MCF 10A (cell line): ENCODE measurements at regions not wholly inside any gene's neighbourhood (a gene's known extent, or its start where the extent isn't known, plus 50 kb on each side); places are given as distances from the start of the nearest gene placed in this dataset.

Source experiments
- BruUV-seq: library from RNA; stranded (reverse); fragments of 400-500 nt; replicated peaks from 2 replicates; lab custom pipeline; 2021; lab: Mats Ljungman, UMichigan
- CTCF ChIA-PET: fragments of 300-600 bp; sonication (Branson Sonifier 250); formaldehyde crosslinking; extraction: SDS; loops from one replicate; lab custom pipeline; 2021; ENCODE audit warnings: antibody characterized with exemption, inconsistent platforms; lab: Yijun Ruan, JAX
- POLR2A ChIA-PET: fragments of 300-600, 350-650 bp; sonication (Branson Sonifier 250); formaldehyde crosslinking; extraction: SDS; loops from one replicate; lab custom pipeline; 2020; ENCODE audit warnings: antibody characterized with exemption, inconsistent platforms; lab: Yijun Ruan, JAX
- DNase-seq: peaks from one replicate; pipeline ENCODE4 v3.0.0-alpha.2; 2018; ENCODE audit not compliant: unreplicated experiment
- H3K27ac Mint-ChIP-seq: one replicate; pipeline ENCODE4 v1.8.0; 2022; ENCODE audit warnings: mild to moderate bottlenecking, low read depth, mixed read lengths; ENCODE audit not compliant: unreplicated experiment
- H3K27me3 Mint-ChIP-seq: one replicate; pipeline ENCODE4 v1.8.0; 2022; ENCODE audit warnings: mixed read lengths; ENCODE audit not compliant: insufficient read depth, unreplicated experiment
- H3K36me3 Mint-ChIP-seq: one replicate; pipeline ENCODE4 v1.8.0; 2022; ENCODE audit warnings: mild to moderate bottlenecking, moderate library complexity, mixed read lengths; ENCODE audit not compliant: insufficient read depth, unreplicated experiment
- H3K4me1 Mint-ChIP-seq: one replicate; pipeline ENCODE4 v1.8.0; 2022; ENCODE audit warnings: mixed read lengths; ENCODE audit not compliant: insufficient read depth, unreplicated experiment
- H3K4me3 Mint-ChIP-seq: one replicate; pipeline ENCODE4 v1.8.0; 2022; ENCODE audit warnings: mild to moderate bottlenecking, moderate library complexity, mixed read lengths; ENCODE audit not compliant: unreplicated experiment
- H3K9me3 Mint-ChIP-seq: one replicate; pipeline ENCODE4 v1.8.0; 2022; ENCODE audit warnings: mixed read lengths; ENCODE audit not compliant: unreplicated experiment
- intact Hi-C: fragments of 100-400 bp; cut with micrococcal nuclease; formaldehyde crosslinking; loops from 2 replicates; pipeline ENCODE4 v1.14.1; 2022
- TF ChIP-seq, protein P1 (sequence below): fragments of 200-600 bp; IDR thresholded peaks from one replicate; pipeline ENCODE4 v1.8.0; 2022; ENCODE audit warnings: antibody characterized with exemption, mild to moderate bottlenecking; ENCODE audit not compliant: unreplicated experiment

DNA sequence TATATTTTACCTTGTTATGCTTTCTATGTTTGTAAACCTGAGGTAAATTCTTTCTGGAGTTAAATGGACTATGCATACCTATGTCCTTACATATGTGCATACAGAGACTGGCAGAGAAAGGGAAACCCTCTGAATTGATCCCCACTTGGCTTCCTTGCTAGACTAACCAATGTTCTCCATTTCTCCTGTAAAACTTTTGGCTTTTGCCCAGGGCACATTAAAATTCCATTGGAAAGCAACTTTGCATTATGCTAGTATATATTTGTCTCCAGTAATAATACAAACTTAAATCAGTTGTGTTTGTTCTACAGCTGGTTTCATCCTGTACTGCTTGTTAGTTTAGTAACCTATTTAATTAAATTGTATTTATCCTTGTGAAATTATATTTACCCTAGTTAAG is 646.0 kb upstream of the MARCKS start:
- TF ChIP-seq, protein P1, sequence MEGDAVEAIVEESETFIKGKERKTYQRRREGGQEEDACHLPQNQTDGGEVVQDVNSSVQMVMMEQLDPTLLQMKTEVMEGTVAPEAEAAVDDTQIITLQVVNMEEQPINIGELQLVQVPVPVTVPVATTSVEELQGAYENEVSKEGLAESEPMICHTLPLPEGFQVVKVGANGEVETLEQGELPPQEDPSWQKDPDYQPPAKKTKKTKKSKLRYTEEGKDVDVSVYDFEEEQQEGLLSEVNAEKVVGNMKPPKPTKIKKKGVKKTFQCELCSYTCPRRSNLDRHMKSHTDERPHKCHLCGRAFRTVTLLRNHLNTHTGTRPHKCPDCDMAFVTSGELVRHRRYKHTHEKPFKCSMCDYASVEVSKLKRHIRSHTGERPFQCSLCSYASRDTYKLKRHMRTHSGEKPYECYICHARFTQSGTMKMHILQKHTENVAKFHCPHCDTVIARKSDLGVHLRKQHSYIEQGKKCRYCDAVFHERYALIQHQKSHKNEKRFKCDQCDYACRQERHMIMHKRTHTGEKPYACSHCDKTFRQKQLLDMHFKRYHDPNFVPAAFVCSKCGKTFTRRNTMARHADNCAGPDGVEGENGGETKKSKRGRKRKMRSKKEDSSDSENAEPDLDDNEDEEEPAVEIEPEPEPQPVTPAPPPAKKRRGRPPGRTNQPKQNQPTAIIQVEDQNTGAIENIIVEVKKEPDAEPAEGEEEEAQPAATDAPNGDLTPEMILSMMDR = no peak
- H3K9me3 Mint-ChIP-seq = no peaks in the 10 kb centered on the region
- DNase-seq = no peak
- no peak overlapping the region for H3K4me3 Mint-ChIP-seq
- intact Hi-C loops = no loop called here
- no peaks in the 10 kb centered on the region for H3K36me3 Mint-ChIP-seq
- H3K27me3 Mint-ChIP-seq = no peaks in the 10 kb centered on the region
- no TSS peak for BruUV-seq
- H3K27ac Mint-ChIP-seq = no peak overlapping the region
- POLR2A ChIA-PET = interaction anchor here (0.7 kb wide), 1 partner anchor 1530 kb away, joined by 3 read pairs; no protein-coding TSS in a partner anchor
- no peaks in the 10 kb centered on the region for H3K4me1 Mint-ChIP-seq
- CTCF ChIA-PET = interaction anchor here (0.5 kb wide), 1 partner anchor 727 kb away, joined by 3 read pairs; no protein-coding TSS in a partner anchor

DNA sequence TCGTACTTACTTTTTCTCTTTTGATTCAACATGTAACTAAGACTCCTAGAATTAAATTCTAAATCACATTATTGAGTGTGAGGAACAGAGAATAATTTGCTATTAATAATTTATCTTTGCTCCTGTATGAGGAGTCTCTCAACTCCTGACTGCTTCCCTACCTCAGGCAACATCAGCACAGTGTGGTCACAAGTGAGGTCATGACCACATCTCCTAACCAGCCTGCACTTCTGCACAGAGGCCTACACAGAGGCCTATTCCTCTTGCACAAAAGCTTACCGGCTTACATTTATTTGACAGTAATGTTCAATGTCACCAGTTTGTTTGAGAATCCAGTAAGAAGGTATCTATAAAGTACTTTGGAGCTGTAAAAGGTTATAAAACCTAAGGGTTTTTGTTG is 637.4 kb upstream of the MARCKS start:
- no peak for DNase-seq
- H3K27ac Mint-ChIP-seq = no peak overlapping the region
- TF ChIP-seq, protein P1 = no peak
- no peak overlapping the region for H3K4me3 Mint-ChIP-seq
- no TSS peak for BruUV-seq
- no peaks in the 10 kb centered on the region for H3K9me3 Mint-ChIP-seq
- intact Hi-C loops = no loop called here
- no peaks in the 10 kb centered on the region for H3K36me3 Mint-ChIP-seq
- no peaks in the 10 kb centered on the region for H3K4me1 Mint-ChIP-seq
- H3K27me3 Mint-ChIP-seq = no peaks in the 10 kb centered on the region
- ChIA-PET CTCF (no interaction called here), POLR2A (no interaction called here)

DNA sequence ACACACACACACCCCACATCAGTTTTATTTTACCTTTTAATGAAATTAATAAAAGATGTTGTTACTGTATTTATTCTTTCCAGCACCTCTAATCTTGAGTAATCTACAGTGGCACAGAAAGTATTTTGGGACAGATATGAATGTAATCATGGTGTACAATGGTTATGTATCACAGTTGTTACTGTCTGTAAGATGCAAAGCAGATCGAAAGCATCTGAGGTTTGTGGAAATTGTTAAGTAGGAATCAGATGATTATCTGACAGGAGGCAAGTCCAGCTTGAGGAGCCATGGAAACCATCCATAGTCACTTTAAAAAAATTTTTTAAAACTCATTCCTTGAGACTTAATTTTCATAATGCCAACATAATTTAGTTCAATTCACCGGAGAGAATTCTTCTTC is 636.3 kb upstream of the MARCKS start:
- DNase-seq = no peak
- H3K27me3 Mint-ChIP-seq = no peaks in the 10 kb centered on the region
- TF ChIP-seq, protein P1 = no peak
- intact Hi-C loops = no loop called here
- no peak overlapping the region for H3K27ac Mint-ChIP-seq
- no peaks in the 10 kb centered on the region for H3K4me1 Mint-ChIP-seq
- ChIA-PET CTCF (no interaction called here), POLR2A (no interaction called here)
- H3K4me3 Mint-ChIP-seq = no peak overlapping the region
- H3K36me3 Mint-ChIP-seq = no peaks in the 10 kb centered on the region
- no TSS peak for BruUV-seq
- H3K9me3 Mint-ChIP-seq = no peaks in the 10 kb centered on the region

DNA sequence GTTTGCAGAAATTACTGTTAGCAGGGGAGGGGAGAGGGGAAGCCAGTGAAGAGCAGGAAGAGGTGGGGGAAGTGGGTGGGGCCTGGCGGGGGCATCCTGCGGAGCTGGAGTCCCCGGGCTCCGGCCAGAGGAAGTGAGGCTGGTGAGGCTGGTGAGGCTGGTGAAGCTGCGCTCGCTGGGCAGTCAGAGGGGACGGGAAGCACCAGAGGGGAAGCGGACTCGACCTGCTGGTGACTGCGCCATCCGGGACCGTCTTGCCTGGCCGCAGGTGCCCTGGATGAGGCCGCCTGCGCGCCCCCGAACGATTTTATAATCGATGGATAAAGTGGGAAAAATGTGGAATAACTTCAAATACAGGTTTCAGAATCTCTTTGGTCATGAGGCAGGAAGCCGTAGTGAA is 635.3 kb upstream of the MARCKS start:
- Mint-ChIP-seq H3K9me3 (no peaks in the 10 kb centered on the region), H3K36me3 (no peaks in the 10 kb centered on the region), H3K27me3 (no peaks in the 10 kb centered on the region), H3K4me1 (no peaks in the 10 kb centered on the region), H3K4me3 (no peak overlapping the region), H3K27ac (no peak overlapping the region)
- DNase-seq = no peak
- no TSS peak for BruUV-seq
- TF ChIP-seq, protein P1 = no peak
- ChIA-PET POLR2A (no interaction called here), CTCF (no interaction called here)
- intact Hi-C loops = no loop called here
